GM12878 (cell line): ENCODE measurements at regions not wholly inside any gene's neighbourhood (a gene's known extent, or its start where the extent isn't known, plus 50 kb on each side); places are given as distances from the start of the nearest gene placed in this dataset.

ENCODE experiments used
- ATAC-seq: fragments of 200-7000 bp; cut with Tn5 transposase; 3 replicates; pipeline ENCODE4 v1.9.1; 2020; ENCODE audit warnings: mild to moderate bottlenecking, moderate library complexity
- BruUV-seq: library from RNA; stranded (reverse); fragments of 400-500 nt; replicated peaks from 2 replicates; lab custom pipeline; 2021; lab: Mats Ljungman, UMichigan
- CTCF ChIA-PET: fragments of 300-600 bp; sonication (Branson Sonifier 250); formaldehyde crosslinking; extraction: SDS; loops from one replicate; lab custom pipeline; 2021; ENCODE audit warnings: inconsistent platforms; lab: Yijun Ruan, JAX
- POLR2A ChIA-PET: fragments of 350-600 bp; formaldehyde crosslinking; extraction: SDS; loops from one replicate; lab custom pipeline; 2021; ENCODE audit warnings: inconsistent platforms; lab: Charles Lee
- RAD21 ChIA-PET: fragments of 300-600 bp; sonication (Branson Sonifier 250); formaldehyde crosslinking; loops from one replicate; lab custom pipeline; 2023; ENCODE audit warnings: antibody characterized with exemption; ENCODE audit not compliant: unreplicated experiment; lab: Charles Lee
- SMC1A ChIA-PET: fragments of 300-600 bp; sonication (Branson Sonifier 250); formaldehyde crosslinking; loops from one replicate; lab custom pipeline; 2023; ENCODE audit not compliant: unreplicated experiment, uncharacterized antibody; lab: Charles Lee
- DNase-seq: peaks from one replicate; pipeline ENCODE4 v3.0.0-alpha.2; 2011; ENCODE audit warnings: low read depth, low spot score
- FAIRE-seq: peaks from 3 replicates; lab custom pipeline; 2011; peaks lifted over from hg19 to GRCh38; lab: Jason Lieb, UNC
- H2AFZ ChIP-seq: 2 replicates; pipeline ENCODE4 v1.6.0; 2011; ENCODE audit warnings: low read depth, low read length, control low read depth; ENCODE audit not compliant: control insufficient read depth
- H3K27ac ChIP-seq: 2 replicates; pipeline ENCODE4 v1.5.1; 2011; ENCODE audit warnings: control low read depth; ENCODE audit not compliant: control insufficient read depth, insufficient read depth
- H3K27me3 ChIP-seq, 2 experiments: replicated peaks in 1 of 2; 2 replicates each; pipeline versions ENCODE4 v1.6.0 to v1.6.1; 2011; ENCODE audit warnings: low read length in 1 of 2; ENCODE audit not compliant: control insufficient read depth in 2 of 2, insufficient read depth in 2 of 2
- H3K36me3 ChIP-seq, 2 experiments: 2 replicates each; pipeline ENCODE4 v1.5.1; 2011; ENCODE audit warnings: low read length in 1 of 2; ENCODE audit not compliant: control insufficient read depth in 2 of 2, insufficient read depth in 2 of 2
- H3K4me1 ChIP-seq: 2 replicates; pipeline ENCODE4 v1.6.1; 2011; ENCODE audit warnings: mild to moderate bottlenecking, low read length, moderate library complexity, mixed read lengths; ENCODE audit not compliant: control insufficient read depth, insufficient read depth
- H3K4me2 ChIP-seq: 2 replicates; pipeline ENCODE4 v1.6.0; 2011; ENCODE audit warnings: control low read depth; ENCODE audit not compliant: control insufficient read depth, insufficient read depth
- H3K4me3 ChIP-seq: fragments of 200-600 bp; sonication (generic); 2 replicates; pipeline ENCODE4 v1.5.1; 2016
- H3K79me2 ChIP-seq: 2 replicates; pipeline ENCODE4 v1.6.0; 2011; ENCODE audit warnings: low read length; ENCODE audit not compliant: control insufficient read depth, insufficient read depth
- H3K9ac ChIP-seq: 2 replicates; pipeline ENCODE4 v1.8.0; 2011; ENCODE audit warnings: low read length, control low read depth, mixed read lengths; ENCODE audit not compliant: control insufficient read depth, insufficient read depth
- H3K9me3 ChIP-seq: replicated peaks from 3 replicates; pipeline ENCODE4 v1.5.1; 2011; ENCODE audit warnings: mild to moderate bottlenecking, low read length; ENCODE audit not compliant: control insufficient read depth, insufficient read depth
- H4K20me1 ChIP-seq: 2 replicates; pipeline ENCODE4 v1.6.0; 2011; ENCODE audit not compliant: control insufficient read depth, insufficient read depth
- ASH2L ChIP-seq: fragments of 300-600, 200-600 bp; sonication (generic); IDR thresholded peaks from 2 replicates; pipeline ENCODE4 v1.6.1; 2017; ENCODE audit warnings: low read depth, mild to moderate bottlenecking, borderline replicate concordance
- BCLAF1 ChIP-seq: fragments of 450-650 bp; IDR thresholded peaks from 2 replicates; pipeline ENCODE4 v1.6.1; 2017; ENCODE audit warnings: antibody characterized with exemption, mild to moderate bottlenecking, moderate library complexity
- BRCA1 ChIP-seq: IDR thresholded peaks from 2 replicates; pipeline ENCODE4 v1.6.1; 2011; ENCODE audit warnings: low read depth, low read length, improper control_type of control experiment
- CHD1 ChIP-seq: IDR thresholded peaks from 2 replicates; pipeline ENCODE4 v1.6.1; 2012; ENCODE audit warnings: low read depth, low read length, improper control_type of control experiment
- EP300 ChIP-seq, 2 experiments: fragments of 150-350 bp in 1 of 2; IDR thresholded peaks; 2 replicates each; pipeline ENCODE4 v1.6.1; 2011 to 2012; ENCODE audit warnings: low read depth in 2 of 2, low read length in 2 of 2, borderline replicate concordance in 1 of 2, improper control_type of control experiment in 1 of 2, inconsistent platforms in 1 of 2; ENCODE audit not compliant: control insufficient read depth in 1 of 2
- POLR2AphosphoS5 ChIP-seq: IDR thresholded peaks from 2 replicates; pipeline ENCODE4 v1.6.1; 2011; ENCODE audit warnings: mild to moderate bottlenecking, low read length, inconsistent platforms
- SUPT20H ChIP-seq: IDR thresholded peaks from 2 replicates; pipeline ENCODE4 v1.6.1; 2011; ENCODE audit warnings: low read depth, mild to moderate bottlenecking, low read length, moderate library complexity, borderline replicate concordance; ENCODE audit not compliant: control insufficient read depth
- TARDBP ChIP-seq: IDR thresholded peaks from 2 replicates; pipeline ENCODE4 v1.6.1; 2016; ENCODE audit warnings: borderline replicate concordance
- WRNIP1 ChIP-seq: IDR thresholded peaks from 2 replicates; pipeline ENCODE4 v1.6.1; 2011; ENCODE audit warnings: low read depth, low read length, improper control_type of control experiment, borderline replicate concordance
- WGBS: methylation state at CpG from one replicate; pipeline ENCODE4 v1.1.6; 2016; ENCODE audit warnings: low lambda C conversion rate; ENCODE audit not compliant: insufficient replicate concordance, insufficient coverage; ENCODE audit errors: missing lambda C conversion rate; 5-methylcytosine and 5-hydroxymethylcytosine counted together
- in situ Hi-C: fragments of 300-500 bp; cut with MboI; formaldehyde crosslinking; loops from 9 replicates; pipeline ENCODE4 v1.14.3; 2018; ENCODE audit warnings: mixed read lengths
- intact Hi-C: fragments of 100-400 bp; cut with micrococcal nuclease; formaldehyde crosslinking; loops from one replicate; pipeline ENCODE4 v1.14.2; 2022; ENCODE audit not compliant: unreplicated experiment

- TF ChIP-seq BRCA1 (no peak), POLR2AphosphoS5 (no peak), CHD1 (no peak)
These were observed 254.6 kb downstream of the XPNPEP1 start (continued) for GRCh38 chr10:109668703-109669102.

GRCh38 chr10:109668154-109668665 is 255.1 kb downstream of the XPNPEP1 start:
- FAIRE-seq (no peak), DNase-seq (no peak), ATAC-seq (no peak)
- H3K4me3 ChIP-seq: no peak overlapping the region
- 8% methylated on average over 5 of the region's 5 CpGs for whole genome bisulfite sequencing
- intact Hi-C loops (no loop called here), in situ Hi-C loops (no loop called here)
- H4K20me1 ChIP-seq: no peaks in the 10 kb centered on the region
- BruUV-seq: no TSS peak
- SMC1A ChIA-PET: no interaction called here
- no peaks in the 10 kb centered on the region for H3K9me3 ChIP-seq
- no peaks in the 10 kb centered on the region for H3K36me3 ChIP-seq
- TF ChIP-seq WRNIP1 (no peak), SUPT20H (no peak), EP300 (IDR thresholded peaks at IDR 0.05; ENCODE audit: borderline replicate concordance in 1 of 2, control insufficient read depth in 1 of 2, low read depth in 2 of 2, low read length in 2 of 2) (no peak), ASH2L (no peak), TARDBP (no peak), BCLAF1 (no peak)
- no peak overlapping the region for H3K27ac ChIP-seq
- CTCF ChIA-PET: no interaction called here
- no peak overlapping the region for H3K4me2 ChIP-seq
- no peaks in the 10 kb centered on the region for H3K4me1 ChIP-seq
- no peak overlapping the region for H3K9ac ChIP-seq
- H2AFZ ChIP-seq: no peak overlapping the region
- no peaks in the 10 kb centered on the region for H3K27me3 ChIP-seq
- POLR2A ChIA-PET: no interaction called here
- H3K79me2 ChIP-seq: no peaks in the 10 kb centered on the region
- RAD21 ChIA-PET: no interaction called here
